Naive B cell (primary cell): ENCODE measurements at regions not wholly inside any gene's neighbourhood (a gene's known extent, or its start where the extent isn't known, plus 50 kb on each side); places are given as distances from the start of the nearest gene placed in this dataset.

Experiments
- ATAC-seq, 2 donors: fragments of 150-1000 bp; cut with Tn5 transposase; 2 replicates each; pipeline ENCODE4 v1.10.0; 2021; ENCODE audit warnings: low read depth in 2 of 2, mild to moderate bottlenecking in 2 of 2, moderate library complexity in 2 of 2
- DNase-seq: peaks from one replicate; pipeline ENCODE4 v3.0.0; 2022
- H3K27ac Mint-ChIP-seq, 6 donors: one replicate each; pipeline ENCODE4 v1.8.0; 2020 to 2022; ENCODE audit warnings: mild to moderate bottlenecking in 6 of 6, mixed read lengths in 6 of 6, moderate library complexity in 5 of 6, inconsistent platforms in 2 of 6
- H3K27me3 Mint-ChIP-seq, 3 donors: one replicate each; pipeline ENCODE4 v1.8.0; 2021 to 2022; ENCODE audit warnings: mixed read lengths in 3 of 3, mild to moderate bottlenecking in 1 of 3
- H3K36me3 Mint-ChIP-seq, 2 donors: one replicate each; pipeline ENCODE4 v1.8.0; 2020 to 2022; ENCODE audit warnings: mixed read lengths in 2 of 2, inconsistent platforms in 1 of 2, mild to moderate bottlenecking in 1 of 2
- H3K4me1 Mint-ChIP-seq, 3 donors: one replicate each; pipeline ENCODE4 v1.8.0; 2020 to 2022; ENCODE audit warnings: mixed read lengths in 3 of 3, inconsistent platforms in 1 of 3, mild to moderate bottlenecking in 1 of 3, moderate library complexity in 1 of 3
- H3K4me3 Mint-ChIP-seq, 8 donors: one replicate each; pipeline ENCODE4 v1.8.0; 2020 to 2022; ENCODE audit warnings: mild to moderate bottlenecking in 8 of 8, mixed read lengths in 8 of 8, moderate library complexity in 8 of 8, inconsistent platforms in 2 of 8
- H3K9me3 Mint-ChIP-seq, 7 donors: one replicate each; pipeline ENCODE4 v1.8.0; 2020 to 2022; ENCODE audit warnings: mixed read lengths in 7 of 7, mild to moderate bottlenecking in 5 of 7, inconsistent platforms in 2 of 7, moderate library complexity in 1 of 7

DNA sequence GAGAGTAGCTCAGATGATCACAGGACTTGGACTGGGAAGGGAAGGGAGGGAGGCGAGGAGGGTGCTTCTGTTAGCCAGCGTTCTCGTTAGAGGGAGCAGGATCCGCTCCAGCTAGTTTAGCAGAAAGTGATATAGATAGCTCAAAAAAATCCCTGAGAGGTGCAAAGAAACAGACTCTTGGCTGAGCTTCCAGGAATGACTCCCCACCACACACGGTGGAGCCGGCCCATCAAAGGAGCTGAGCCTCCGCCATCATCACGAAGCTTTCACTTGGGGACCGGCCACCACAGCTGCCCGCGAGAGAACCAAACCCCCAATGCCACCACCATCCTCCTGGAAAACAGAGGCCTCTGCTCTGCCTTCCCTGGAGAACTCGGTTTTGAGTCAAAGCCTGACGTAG lies 124.6 kb upstream of the BCL2L14 start:
- peak overlapping the region in 1 of 6 donors; percentile 49 for H3K27ac Mint-ChIP-seq
- H3K4me1 Mint-ChIP-seq = no peaks in the 10 kb centered on the region
- H3K4me3 Mint-ChIP-seq = no peak overlapping the region
- ATAC-seq = no peak
- peaks cover 9 to 36% (median 17%) of the 10 kb centered on the region in 3 donors for H3K27me3 Mint-ChIP-seq
- no peak for DNase-seq
- peaks cover 0 to 3% (median 0%) of the 10 kb centered on the region in 7 donors for H3K9me3 Mint-ChIP-seq
- H3K36me3 Mint-ChIP-seq = no peaks in the 10 kb centered on the region

DNA sequence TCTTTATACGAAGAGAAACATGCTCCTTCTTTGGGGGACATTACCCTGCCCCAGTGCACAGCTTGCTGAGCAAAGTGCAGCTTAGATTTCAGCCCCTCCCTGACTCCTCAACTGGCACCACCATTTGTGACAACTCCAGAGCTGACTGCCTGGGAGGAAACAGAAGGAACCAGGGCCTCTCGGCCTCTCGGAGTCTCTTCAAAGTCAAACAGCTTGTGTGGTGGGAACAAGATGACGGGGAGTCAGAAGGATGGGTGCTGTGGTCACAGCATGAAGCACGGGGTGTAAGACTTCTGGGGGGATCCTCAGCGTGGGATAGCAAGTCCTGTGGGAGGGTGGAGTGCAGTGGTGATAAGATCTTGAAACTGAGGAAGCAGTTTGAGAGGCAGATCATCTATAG lies 123.5 kb upstream of the BCL2L14 start:
- H3K36me3 Mint-ChIP-seq = no peaks in the 10 kb centered on the region
- no peak overlapping the region for H3K4me3 Mint-ChIP-seq
- no peak overlapping the region for H3K27ac Mint-ChIP-seq
- ATAC-seq = no peak
- peaks cover 0 to 3% (median 0%) of the 10 kb centered on the region in 7 donors for H3K9me3 Mint-ChIP-seq
- DNase-seq = no peak
- H3K4me1 Mint-ChIP-seq = no peaks in the 10 kb centered on the region
- H3K27me3 Mint-ChIP-seq = peaks cover 9 to 36% (median 17%) of the 10 kb centered on the region in 3 donors

DNA sequence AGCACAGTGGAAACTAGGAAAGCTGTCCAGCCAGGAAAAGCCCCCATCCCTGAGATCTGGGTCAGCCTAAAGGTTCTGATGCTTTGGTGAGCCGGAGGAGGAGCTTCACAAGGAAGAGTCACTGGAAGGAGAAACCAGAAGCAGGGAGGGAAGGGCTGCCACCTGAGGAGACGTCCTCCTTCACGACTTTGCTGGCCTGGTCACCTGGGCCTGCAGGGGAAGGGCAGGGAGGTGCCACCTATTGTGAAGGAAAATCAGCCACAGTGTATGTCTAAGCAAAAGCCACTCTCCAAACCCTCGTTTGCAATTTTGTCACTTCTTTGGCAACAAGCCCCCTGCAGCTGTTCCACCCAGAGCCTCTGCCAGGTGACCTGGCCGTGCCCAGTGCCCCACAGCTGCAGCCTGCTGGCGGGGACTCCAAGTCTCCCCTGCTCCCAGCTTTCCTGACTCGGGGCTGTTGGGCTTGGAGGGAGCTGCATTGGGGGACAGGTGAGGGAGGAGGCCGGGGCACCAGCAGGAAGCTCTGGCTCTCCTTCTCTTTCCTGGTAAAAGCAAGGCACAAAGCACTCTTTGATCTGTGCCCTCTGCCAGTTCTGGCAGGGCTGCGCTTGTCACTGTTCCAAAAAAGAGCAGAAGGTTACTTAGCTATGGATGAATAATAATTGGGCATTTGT lies 120.9 kb upstream of the BCL2L14 start:
- no peak for DNase-seq
- Mint-ChIP-seq H3K27ac (no peak overlapping the region), H3K9me3 (peaks cover 0 to 3% (median 0%) of the 10 kb centered on the region in 7 donors), H3K36me3 (no peaks in the 10 kb centered on the region), H3K4me3 (no peak overlapping the region), H3K27me3 (peaks cover 9 to 36% (median 17%) of the 10 kb centered on the region in 3 donors), H3K4me1 (no peaks in the 10 kb centered on the region)
- ATAC-seq = no peak

DNA sequence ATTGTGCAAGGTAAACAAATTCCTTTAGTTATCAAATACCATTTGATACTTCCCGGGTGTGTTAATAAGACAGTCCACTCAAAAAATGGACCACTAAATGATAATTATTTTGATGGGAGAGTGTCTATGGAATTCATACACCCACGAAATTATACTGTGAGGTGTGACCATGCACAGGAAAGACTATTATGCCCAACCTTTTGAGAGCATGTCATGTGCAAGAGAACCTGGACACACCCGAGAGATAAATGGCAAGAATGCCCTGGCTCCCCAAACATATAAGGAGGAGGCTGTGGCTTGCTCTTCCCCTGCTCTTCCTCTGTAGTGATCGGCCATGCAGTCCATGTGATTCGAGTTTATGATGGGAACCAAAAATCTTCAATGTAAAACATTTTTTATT lies 119.5 kb upstream of the BCL2L14 start:
- Mint-ChIP-seq H3K27me3 (peaks cover 15 to 38% (median 21%) of the 10 kb centered on the region in 3 donors), H3K27ac (no peak overlapping the region)
- no peak for ATAC-seq

DNA sequence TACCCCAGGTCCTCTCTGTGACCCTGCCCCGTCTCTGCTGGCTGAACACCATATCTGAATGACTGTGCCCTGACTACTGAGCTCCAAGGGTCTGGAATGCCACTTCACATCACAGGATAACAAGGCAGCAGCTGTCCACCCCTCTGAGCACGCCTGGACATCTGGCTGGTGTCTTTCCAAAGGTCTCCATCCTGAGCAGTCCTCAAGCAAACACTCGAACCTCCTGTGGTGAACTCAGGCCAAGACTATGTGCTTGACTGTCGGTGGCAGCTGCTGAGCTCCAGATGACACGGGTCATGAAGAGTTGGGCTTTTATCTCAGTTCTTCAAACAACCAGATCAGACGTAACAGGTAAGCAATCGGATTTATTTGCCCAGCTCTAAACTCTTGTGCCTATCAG lies 117.2 kb upstream of the BCL2L14 start:
- no peak overlapping the region for H3K27ac Mint-ChIP-seq
- H3K27me3 Mint-ChIP-seq = peaks cover 15 to 35% (median 29%) of the 10 kb centered on the region in 3 donors
- H3K4me1 Mint-ChIP-seq = peaks cover 0 to under 1% (median 0%) of the 10 kb centered on the region in 3 donors
- no peaks in the 10 kb centered on the region for H3K36me3 Mint-ChIP-seq
- DNase-seq (no peak), ATAC-seq (no peak)
- H3K4me3 Mint-ChIP-seq = no peak overlapping the region
- H3K9me3 Mint-ChIP-seq = no peaks in the 10 kb centered on the region

More for the DNA sequence above, 119.5 kb upstream of the BCL2L14 start:
- Mint-ChIP-seq H3K4me3 (no peak overlapping the region), H3K9me3 (no peaks in the 10 kb centered on the region), H3K4me1 (no peaks in the 10 kb centered on the region), H3K36me3 (no peaks in the 10 kb centered on the region)
- DNase-seq = no peak

DNA sequence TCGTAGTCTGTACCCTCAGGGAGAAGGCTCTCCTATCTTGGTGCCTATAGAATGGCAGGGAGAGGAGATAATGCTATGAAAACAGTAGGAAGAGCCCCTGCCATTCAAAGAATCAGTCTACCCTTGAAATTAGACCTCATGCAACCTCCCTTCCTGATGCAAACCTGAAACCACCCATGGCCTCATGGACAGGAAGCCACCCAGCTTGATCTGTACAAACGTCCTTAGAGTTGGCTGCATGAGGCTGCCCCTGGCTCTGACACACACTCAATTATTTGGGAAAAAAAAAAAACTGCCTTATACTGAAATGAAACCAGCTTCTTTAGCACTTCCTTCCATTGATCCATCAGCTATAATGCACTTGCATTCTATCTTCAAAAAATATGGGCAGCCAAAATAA lies 116.6 kb upstream of the BCL2L14 start:
- ATAC-seq (no peak), DNase-seq (no peak)
- Mint-ChIP-seq H3K27ac (no peak overlapping the region), H3K4me1 (peaks cover 0 to 3% (median 0%) of the 10 kb centered on the region in 3 donors), H3K27me3 (peaks cover 11 to 29% (median 22%) of the 10 kb centered on the region in 3 donors), H3K36me3 (no peaks in the 10 kb centered on the region), H3K4me3 (no peak overlapping the region), H3K9me3 (no peaks in the 10 kb centered on the region)

DNA sequence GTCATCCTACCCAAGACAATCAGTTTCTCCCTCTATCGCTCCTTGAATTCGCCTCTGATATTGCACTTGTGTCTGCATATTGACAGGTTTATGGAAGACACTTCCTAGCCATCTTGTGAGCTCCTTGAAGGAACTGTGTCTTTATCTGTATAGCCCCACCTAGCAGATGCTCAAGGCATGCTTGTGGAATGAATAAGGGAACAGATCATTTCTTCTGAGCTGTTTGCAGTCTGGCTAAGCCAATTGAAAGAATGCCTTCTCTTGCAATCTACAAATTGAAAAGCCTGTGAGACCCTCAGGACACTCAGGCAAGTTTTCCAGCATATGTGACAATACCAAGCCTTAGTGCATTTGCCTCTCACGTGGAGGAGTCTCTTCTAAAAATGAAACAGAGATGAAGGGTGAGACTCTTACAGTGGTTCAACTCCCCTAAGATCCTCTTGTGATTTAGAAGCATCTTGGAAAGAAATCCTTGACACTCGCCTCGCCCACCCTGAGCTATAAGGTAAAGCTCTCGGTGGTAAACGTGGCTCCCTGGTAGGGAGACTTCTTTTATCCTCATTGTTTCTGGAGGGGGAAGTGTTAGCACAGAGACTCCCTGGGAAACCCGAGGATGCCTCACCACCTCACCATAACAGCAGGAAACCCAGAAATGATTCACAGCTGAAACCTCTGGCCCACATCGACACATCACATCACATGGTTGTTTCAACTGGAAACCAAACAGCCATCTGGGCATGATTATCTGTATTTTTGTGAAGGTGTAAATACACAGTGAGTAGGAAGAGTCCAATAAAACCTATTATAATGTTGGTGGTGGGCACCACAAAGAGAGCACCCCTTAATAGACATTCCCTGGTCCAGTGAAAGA lies 112.3 kb upstream of the BCL2L14 start:
- no peak for DNase-seq
- no peak for ATAC-seq
- Mint-ChIP-seq H3K27me3 (peaks cover 6 to 23% (median 14%) of the 10 kb centered on the region in 3 donors), H3K4me3 (no peak overlapping the region), H3K4me1 (peaks cover 0 to 3% (median 0%) of the 10 kb centered on the region in 3 donors), H3K9me3 (no peaks in the 10 kb centered on the region), H3K27ac (peak overlapping the region in 1 of 6 donors; percentile 41), H3K36me3 (no peaks in the 10 kb centered on the region)

DNA sequence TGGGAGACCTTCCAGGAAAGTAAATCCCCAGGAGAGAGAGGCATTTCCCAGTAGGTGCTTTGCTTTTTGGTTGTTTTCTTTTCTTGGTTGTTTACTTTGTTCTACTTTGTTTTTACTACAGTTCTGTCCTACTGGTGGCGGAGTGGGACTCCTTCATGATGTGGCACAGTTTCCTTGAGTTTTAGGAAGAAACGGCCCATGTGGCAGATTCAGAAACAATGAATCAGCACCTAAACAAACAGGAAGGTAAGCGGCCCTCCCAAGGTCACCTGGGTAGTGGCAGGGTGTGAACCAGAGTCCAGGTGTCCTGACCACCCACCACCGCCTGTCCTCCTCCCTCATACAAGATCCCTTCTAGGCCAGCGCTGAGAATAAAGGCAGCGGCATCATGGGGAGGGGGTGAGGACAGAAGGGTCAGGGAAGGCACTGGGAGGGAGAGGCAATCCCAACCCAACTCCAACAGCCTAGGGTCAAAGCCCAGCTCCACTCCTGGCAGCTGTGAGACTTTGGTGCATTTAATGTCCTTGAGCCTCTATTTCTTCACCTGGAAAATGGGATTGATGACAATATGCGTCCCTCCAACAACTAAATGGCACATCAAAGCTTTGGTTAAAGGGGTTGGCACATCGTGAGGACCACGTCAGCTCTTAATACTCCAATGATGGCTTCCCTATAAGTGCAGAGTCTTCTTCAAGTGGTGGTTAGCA lies 111.5 kb upstream of the BCL2L14 start:
- ATAC-seq = no peak

DNA sequence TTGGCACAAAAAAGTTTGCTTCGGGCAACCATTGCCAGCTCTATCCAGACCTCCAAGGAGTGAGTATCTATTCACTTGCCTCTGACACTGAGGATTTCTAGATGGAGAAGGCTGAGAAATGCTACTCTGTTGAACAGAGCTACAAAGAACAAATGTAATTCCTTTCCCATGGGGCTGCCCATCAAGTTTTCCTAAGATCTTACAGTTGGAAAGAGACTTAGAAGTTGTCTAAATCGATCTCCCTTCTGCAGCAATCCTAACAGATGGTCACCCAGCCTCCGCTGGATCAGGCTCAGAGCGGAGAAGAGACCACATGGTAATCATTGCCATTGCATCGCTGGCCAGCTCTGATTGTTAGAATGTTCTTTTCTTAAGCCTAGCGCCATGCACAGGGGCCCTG lies 110.1 kb upstream of the BCL2L14 start:
- Mint-ChIP-seq H3K27me3 (peaks cover 5 to 18% (median 14%) of the 10 kb centered on the region in 3 donors), H3K4me1 (peaks cover 0 to 3% (median 0%) of the 10 kb centered on the region in 3 donors), H3K36me3 (no peaks in the 10 kb centered on the region), H3K4me3 (no peak overlapping the region), H3K9me3 (peaks cover 0 to 2% (median 0%) of the 10 kb centered on the region in 7 donors), H3K27ac (no peak overlapping the region)
- no peak for ATAC-seq
- DNase-seq = no peak

More for the DNA sequence above, 111.5 kb upstream of the BCL2L14 start:
- no peak overlapping the region for H3K27ac Mint-ChIP-seq
- H3K36me3 Mint-ChIP-seq = no peaks in the 10 kb centered on the region
- peaks cover 6 to 23% (median 14%) of the 10 kb centered on the region in 3 donors for H3K27me3 Mint-ChIP-seq
- no peak overlapping the region for H3K4me3 Mint-ChIP-seq
- no peak for DNase-seq
- H3K4me1 Mint-ChIP-seq = peaks cover 0 to 3% (median 0%) of the 10 kb centered on the region in 3 donors
- no peaks in the 10 kb centered on the region for H3K9me3 Mint-ChIP-seq

DNA sequence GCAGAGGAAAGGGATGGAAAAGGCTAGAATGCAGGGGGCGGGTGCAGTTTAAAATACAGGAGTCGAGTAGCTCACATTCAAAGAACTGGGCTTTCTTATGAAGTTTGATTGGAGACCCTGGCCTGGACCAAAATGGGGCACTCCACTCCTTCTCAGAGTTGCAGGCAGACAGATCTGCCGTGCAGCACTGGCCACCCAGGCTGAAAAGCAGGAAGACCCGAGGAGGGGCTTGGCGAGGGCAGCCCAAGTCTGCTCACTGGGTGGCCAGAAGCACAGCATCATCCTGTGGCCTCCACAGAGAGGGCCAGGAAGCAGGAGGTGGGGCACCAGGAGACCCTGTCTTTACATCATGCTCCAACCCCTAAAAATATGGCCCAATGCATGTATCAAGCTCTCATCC lies 109.1 kb upstream of the BCL2L14 start:
- no peak for ATAC-seq
- no peak for DNase-seq
- Mint-ChIP-seq H3K27ac (no peak overlapping the region), H3K27me3 (peaks cover 0 to 8% (median 6%) of the 10 kb centered on the region in 3 donors), H3K36me3 (no peaks in the 10 kb centered on the region), H3K4me1 (peaks cover 0 to 3% (median 0%) of the 10 kb centered on the region in 3 donors), H3K9me3 (peaks cover 0 to 2% (median 0%) of the 10 kb centered on the region in 7 donors), H3K4me3 (no peak overlapping the region)

DNA sequence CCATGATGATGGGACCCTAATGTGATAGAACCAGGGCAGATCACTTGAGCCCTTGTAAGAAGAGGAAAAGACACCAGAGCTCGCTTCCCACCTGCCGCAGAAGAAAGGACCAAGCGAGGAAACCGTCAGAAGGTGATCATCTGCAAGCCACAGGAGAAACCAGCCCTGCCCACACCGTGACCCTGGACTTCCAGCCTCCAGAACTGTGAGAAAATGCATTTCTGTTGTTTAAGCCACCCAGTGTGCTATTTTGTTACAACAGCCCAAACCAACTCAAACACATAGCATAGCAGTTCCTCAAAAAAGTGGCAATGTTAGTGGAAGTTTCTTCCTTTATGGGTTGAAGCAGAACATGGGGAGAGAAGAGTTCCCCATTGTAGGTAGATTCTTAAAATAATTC lies 107.9 kb upstream of the BCL2L14 start:
- Mint-ChIP-seq H3K27me3 (peaks cover 0 to 6% (median 5%) of the 10 kb centered on the region in 3 donors), H3K4me3 (no peak overlapping the region), H3K36me3 (no peaks in the 10 kb centered on the region), H3K9me3 (peaks cover 0 to 2% (median 0%) of the 10 kb centered on the region in 7 donors), H3K27ac (peak overlapping the region in 1 of 6 donors; percentile 35), H3K4me1 (peaks cover 0 to 3% (median 0%) of the 10 kb centered on the region in 3 donors)
- DNase-seq = no peak
- no peak for ATAC-seq

DNA sequence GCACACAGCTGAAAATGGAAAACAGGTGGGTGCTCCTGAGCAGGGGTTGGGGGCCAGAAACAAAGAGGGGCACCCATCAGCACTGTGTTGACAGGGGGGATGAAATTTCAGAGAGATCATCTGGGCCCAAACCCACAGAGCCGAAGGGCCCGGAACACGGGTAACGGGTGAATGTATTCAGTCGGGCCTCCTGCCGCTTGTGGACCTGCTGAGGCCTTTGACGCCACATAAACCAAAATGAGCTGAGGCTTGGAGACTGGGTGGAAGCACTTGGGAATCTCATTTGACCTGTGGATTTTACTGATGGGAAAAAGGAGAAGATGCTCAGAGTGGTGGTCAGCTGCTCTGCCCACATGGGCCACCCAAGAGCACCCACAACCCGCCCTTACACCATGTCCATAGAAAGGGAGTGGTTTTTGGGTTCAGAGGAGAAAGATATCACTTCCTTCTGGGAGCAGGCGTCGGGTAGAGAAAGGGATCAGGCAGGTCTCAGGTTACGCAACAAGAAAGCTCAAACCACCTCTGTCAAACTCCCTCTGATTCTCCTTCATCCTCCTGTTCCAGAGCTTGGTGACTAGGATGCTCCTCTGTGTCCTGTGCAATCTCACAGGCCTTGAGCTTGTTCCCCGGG lies 106.8 kb upstream of the BCL2L14 start:
- Mint-ChIP-seq H3K27me3 (no peaks in the 10 kb centered on the region), H3K27ac (peak overlapping the region in 2 of 6 donors; percentile 19 to 22), H3K9me3 (peaks cover 0 to 2% (median 0%) of the 10 kb centered on the region in 7 donors), H3K4me1 (no peaks in the 10 kb centered on the region), H3K36me3 (no peaks in the 10 kb centered on the region), H3K4me3 (no peak overlapping the region)
- ATAC-seq = no peak
- no peak for DNase-seq
